ENCODE measurements at regions not wholly inside any gene's neighbourhood (a gene's known extent, or its start where the extent isn't known, plus 50 kb on each side); places are given as distances from the start of the nearest gene placed in this dataset.

DNA sequence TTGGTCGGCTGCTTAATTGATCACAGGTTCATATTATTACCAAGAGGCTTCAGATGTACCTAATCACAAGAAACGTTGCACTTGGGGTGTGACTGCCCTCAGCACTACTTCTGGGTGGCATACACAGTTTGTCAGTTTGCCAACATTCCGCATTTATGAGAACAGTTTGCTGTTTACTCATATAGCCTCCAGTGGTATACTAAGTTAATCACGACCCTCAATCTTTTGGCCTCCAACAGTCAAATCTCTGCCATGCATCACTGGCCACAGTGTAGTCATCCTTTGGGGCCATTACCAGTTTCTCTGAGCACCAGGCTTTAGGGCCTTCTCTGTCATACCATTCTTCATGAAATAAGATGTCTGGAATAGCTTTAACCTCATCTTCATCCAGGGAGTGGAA lies 62.8 kb upstream of the BCL9 start:
- TF ChIP-seq, protein P1, sequence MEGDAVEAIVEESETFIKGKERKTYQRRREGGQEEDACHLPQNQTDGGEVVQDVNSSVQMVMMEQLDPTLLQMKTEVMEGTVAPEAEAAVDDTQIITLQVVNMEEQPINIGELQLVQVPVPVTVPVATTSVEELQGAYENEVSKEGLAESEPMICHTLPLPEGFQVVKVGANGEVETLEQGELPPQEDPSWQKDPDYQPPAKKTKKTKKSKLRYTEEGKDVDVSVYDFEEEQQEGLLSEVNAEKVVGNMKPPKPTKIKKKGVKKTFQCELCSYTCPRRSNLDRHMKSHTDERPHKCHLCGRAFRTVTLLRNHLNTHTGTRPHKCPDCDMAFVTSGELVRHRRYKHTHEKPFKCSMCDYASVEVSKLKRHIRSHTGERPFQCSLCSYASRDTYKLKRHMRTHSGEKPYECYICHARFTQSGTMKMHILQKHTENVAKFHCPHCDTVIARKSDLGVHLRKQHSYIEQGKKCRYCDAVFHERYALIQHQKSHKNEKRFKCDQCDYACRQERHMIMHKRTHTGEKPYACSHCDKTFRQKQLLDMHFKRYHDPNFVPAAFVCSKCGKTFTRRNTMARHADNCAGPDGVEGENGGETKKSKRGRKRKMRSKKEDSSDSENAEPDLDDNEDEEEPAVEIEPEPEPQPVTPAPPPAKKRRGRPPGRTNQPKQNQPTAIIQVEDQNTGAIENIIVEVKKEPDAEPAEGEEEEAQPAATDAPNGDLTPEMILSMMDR (IDR thresholded peaks at IDR 0.05) = no peak
- TF ChIP-seq POLR2A (IDR thresholded peaks at IDR 0.05) = no peak

Measured in uterus (tissue), 2 donors.